Spinal cord (tissue), 9 donors: ENCODE measurements at regions not wholly inside any gene's neighbourhood (a gene's known extent, or its start where the extent isn't known, plus 50 kb on each side); places are given as distances from the start of the nearest gene placed in this dataset.

Experiments used
- DNase-seq, 6 donors: peaks; one replicate each; pipeline versions ENCODE4 v3.0.0 to v3.0.0-alpha.2; 2013 to 2015; ENCODE audit warnings: low spot score in 6 of 6, low read depth in 4 of 6
- H3K27ac ChIP-seq: one replicate; pipeline ENCODE4 v1.5.1; 2013; ENCODE audit warnings: low read depth, low read length, control low read depth
- H3K27me3 ChIP-seq: one replicate; pipeline ENCODE4 v1.6.1; 2013; ENCODE audit warnings: low read length; ENCODE audit not compliant: control insufficient read depth, insufficient read depth
- H3K36me3 ChIP-seq: one replicate; pipeline ENCODE4 v1.6.1; 2013; ENCODE audit warnings: low read length; ENCODE audit not compliant: control insufficient read depth, insufficient read depth
- H3K4me1 ChIP-seq: one replicate; pipeline ENCODE4 v1.6.1; 2013; ENCODE audit warnings: low read length; ENCODE audit not compliant: control insufficient read depth, insufficient read depth
- H3K4me3 ChIP-seq: one replicate; pipeline ENCODE4 v1.5.1; 2013; ENCODE audit warnings: low read depth, low read length, control low read depth
- H3K9me3 ChIP-seq: one replicate; pipeline ENCODE4 v1.6.1; 2013; ENCODE audit warnings: low read length; ENCODE audit not compliant: control insufficient read depth, insufficient read depth
- WGBS: methylation state at CpG from one replicate; pipeline ENCODE4 v1.1.5; 2013; ENCODE audit warnings: missing lambda C conversion rate; ENCODE audit not compliant: insufficient coverage; 5-methylcytosine and 5-hydroxymethylcytosine counted together
- donor health status: healthy.

DNA sequence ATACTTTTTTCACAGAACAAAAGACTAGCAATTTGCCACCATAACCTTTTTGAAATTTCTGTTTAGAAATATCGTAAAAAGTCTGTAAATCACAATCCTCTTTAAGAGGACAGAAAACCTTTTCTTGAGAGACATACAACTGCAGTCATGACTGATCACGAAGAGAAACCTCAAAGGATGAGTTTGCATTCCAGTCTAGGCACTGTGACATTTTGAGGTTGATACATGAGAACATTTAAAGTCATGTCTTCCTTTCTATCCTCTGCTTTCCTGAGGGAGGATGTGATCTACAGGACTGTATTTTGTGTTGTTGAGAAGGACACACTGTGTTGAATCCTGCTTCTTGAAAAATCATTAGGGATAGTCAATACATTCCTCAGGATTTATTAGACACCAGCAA, 476.7 kb upstream of the CCDC179 start:
- no peak for DNase-seq
- H3K4me3 ChIP-seq, result no peak overlapping the region
- H3K4me1 ChIP-seq, result no peaks in the 10 kb centered on the region
- H3K36me3 ChIP-seq, result no peaks in the 10 kb centered on the region
- 50% methylated on average over 1 of the region's 2 CpGs for WGBS
- no peaks in the 10 kb centered on the region for H3K9me3 ChIP-seq
- no peaks in the 10 kb centered on the region for H3K27me3 ChIP-seq
- H3K27ac ChIP-seq, result no peak overlapping the region

DNA sequence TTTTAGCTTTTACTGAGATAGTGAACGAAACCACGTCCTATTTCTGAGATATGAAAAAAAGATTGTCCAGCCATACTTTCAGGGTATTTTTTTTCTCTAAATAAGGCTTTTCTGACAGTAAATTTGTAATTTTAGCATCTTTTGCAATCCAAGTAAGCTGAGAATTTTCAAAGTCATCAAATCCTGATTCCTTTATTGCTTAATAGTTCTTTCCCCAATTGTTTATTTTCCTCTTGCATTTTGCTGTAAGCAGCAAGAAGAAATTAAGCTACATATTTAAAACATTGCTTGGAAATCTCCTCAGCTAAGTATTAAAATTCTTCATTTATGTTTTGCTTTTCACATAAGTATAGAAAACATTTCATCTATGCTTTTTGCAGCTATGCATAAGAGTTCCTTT, 493.3 kb upstream of the CCDC179 start:
- H3K9me3 ChIP-seq, result no peaks in the 10 kb centered on the region
- no peak overlapping the region for H3K4me3 ChIP-seq
- H3K27me3 ChIP-seq, result no peaks in the 10 kb centered on the region
- no peaks in the 10 kb centered on the region for H3K36me3 ChIP-seq
- no CpG with 5 or more reads among the region's 2 CpGs for WGBS
- no peak overlapping the region for H3K27ac ChIP-seq
- no peaks in the 10 kb centered on the region for H3K4me1 ChIP-seq
- no peak for DNase-seq

DNA sequence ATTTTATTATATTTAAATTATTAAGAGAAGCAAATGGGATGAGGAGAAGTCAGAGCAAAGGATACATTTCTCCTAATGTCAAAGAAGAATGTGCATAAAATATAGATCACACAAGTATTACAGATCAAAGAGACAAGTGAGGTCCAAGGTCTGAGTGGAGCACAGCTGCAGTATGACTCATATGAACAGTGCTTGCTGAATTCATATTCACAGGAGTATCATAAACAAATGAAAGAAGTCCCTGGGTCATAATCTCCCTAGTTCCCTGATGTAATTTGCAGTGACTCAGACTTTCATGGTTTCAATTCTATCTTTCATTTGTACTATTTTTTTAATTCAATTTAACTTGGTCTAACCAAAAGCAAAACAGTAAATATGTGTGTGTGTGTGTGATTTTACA, 499.0 kb upstream of the CCDC179 start:
- H3K9me3 ChIP-seq, result no peaks in the 10 kb centered on the region
- no peaks in the 10 kb centered on the region for H3K27me3 ChIP-seq
- H3K4me1 ChIP-seq, result no peaks in the 10 kb centered on the region
- no peak overlapping the region for H3K27ac ChIP-seq
- H3K4me3 ChIP-seq, result no peak overlapping the region
- DNase-seq, result peak in 2 of 6 donors; percentile 2 to 21
- no peaks in the 10 kb centered on the region for H3K36me3 ChIP-seq

DNA sequence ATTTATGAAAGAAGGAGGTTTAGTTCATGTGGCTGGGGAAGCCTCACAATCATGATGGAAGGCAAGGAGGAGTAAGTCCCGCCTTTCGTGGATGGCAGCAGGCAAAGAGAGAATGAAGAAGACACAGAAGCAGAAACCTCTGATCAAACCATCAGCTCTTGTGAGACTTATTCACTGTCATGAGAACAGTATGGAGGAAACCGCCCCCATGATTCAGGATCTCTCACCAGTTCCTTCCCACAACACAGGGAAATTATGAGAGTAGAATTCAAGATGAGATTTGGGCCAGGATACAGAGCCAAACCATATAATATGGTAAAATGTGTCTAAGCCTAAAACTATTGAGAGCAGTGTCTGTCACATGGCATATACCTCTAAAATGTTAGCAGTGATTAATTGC, 503.8 kb upstream of the CCDC179 start:
- Histone ChIP-seq H3K4me1 (no peaks in the 10 kb centered on the region), H3K27ac (no peak overlapping the region), H3K36me3 (no peaks in the 10 kb centered on the region), H3K4me3 (no peak overlapping the region), H3K9me3 (no peaks in the 10 kb centered on the region), H3K27me3 (no peaks in the 10 kb centered on the region)
- WGBS, result no CpG with 5 or more reads among the region's 3 CpGs
- no peak for DNase-seq

DNA sequence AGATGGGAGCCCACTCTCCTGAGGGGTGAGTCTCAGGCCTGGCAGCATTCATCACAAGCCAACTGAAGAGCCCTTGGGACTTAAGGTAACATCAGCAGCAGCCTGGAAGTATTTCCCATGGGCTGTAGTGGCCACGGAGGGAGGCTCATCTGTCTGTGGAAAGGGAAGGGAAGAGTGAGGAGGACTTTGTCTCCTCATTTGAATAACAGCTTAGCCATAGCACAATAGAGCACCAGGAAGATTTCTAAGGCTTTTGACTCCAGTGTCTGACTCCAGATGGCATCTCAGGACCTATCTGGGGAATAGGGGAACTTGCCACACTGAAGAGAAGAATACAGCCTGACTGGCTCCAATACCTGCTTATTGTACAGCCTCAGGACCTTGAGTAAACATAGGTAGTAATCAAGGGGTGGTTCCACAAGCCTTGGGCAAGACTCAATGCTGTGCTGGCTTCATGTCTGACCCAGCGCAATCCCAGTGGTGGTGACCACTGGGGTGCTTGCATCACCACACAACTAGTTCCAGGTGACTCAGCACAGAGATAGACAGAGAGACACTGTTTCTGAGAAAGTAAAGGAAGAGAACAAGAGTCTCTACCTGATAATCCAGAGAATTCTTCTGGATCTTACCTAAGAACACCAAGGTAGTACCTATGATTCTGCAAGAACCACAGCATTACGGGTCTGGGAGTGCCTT, 510.5 kb upstream of the CCDC179 start:
- no peaks in the 10 kb centered on the region for H3K36me3 ChIP-seq
- H3K27me3 ChIP-seq, result no peaks in the 10 kb centered on the region
- H3K4me1 ChIP-seq, result no peaks in the 10 kb centered on the region
- H3K27ac ChIP-seq, result no peak overlapping the region
- H3K9me3 ChIP-seq, result peaks cover 5% of the 10 kb centered on the region
- WGBS, result 80% methylated on average over 1 of the region's 3 CpGs
- H3K4me3 ChIP-seq, result no peak overlapping the region
- no peak for DNase-seq

DNA sequence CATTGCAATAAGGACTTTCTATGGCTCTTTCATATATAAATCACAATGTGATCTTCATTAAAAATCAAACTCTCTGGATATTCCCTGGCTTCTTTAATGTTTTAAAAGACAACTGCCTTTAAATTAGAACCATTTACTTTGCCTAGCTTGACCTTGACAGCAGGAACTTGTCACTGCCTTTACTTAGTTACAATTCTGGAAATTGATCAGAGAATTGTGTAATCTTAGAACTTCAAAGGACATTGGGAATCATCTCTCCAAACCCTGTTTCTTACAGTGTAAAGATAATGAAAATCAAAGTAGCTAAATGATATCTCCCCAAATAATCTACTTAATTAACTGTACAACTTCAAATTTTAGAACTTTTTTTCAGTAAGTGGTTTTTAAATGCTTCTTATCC, 517.6 kb upstream of the CCDC179 start:
- no peaks in the 10 kb centered on the region for H3K27me3 ChIP-seq
- DNase-seq, result no peak
- H3K27ac ChIP-seq, result no peak overlapping the region
- H3K4me3 ChIP-seq, result no peak overlapping the region
- H3K4me1 ChIP-seq, result no peaks in the 10 kb centered on the region
- H3K9me3 ChIP-seq, result no peaks in the 10 kb centered on the region
- H3K36me3 ChIP-seq, result no peaks in the 10 kb centered on the region

DNA sequence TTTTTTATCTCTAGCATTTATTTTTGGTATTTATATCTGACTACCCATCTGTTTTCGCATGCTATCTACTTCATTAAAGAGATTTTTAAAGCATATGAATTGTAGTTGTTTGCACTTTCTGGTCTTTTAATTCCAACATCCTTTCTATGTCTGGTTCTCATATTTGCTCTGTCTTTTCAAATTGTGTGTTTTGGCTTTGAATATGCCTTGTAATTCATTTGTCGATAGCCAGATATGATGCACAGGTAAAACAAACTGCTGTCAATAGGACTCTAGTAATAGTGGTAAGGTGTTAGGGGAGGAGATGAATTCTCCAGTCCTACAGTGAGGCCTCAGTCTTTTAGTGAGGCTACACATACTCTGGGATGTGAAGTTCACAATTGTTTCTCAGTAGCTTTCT, 530.8 kb upstream of the CCDC179 start:
- H3K4me1 ChIP-seq, result no peaks in the 10 kb centered on the region
- no peaks in the 10 kb centered on the region for H3K36me3 ChIP-seq
- no peaks in the 10 kb centered on the region for H3K27me3 ChIP-seq
- no peak overlapping the region for H3K4me3 ChIP-seq
- DNase-seq, result no peak
- WGBS, result 100% methylated on average over 1 of the region's 2 CpGs
- H3K27ac ChIP-seq, result no peak overlapping the region
- no peaks in the 10 kb centered on the region for H3K9me3 ChIP-seq

DNA sequence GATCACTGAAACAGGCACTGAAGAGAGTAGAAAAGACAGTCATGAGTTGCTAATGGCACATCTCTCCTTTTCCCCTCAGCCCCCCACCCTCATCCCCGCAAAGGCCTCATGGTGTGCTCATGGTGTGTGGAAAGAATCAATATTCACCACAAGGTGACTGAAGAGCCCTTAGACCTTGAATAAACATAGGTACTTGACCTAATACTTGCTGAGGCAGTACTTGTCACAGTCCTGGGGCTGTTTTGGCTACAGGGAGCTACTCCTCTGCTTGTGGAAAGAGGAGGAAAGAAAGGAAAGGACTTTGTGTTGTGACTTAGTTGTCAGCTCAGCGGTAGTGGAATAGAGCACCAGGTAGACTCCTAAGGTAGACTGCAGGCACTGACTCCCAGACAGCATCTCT, 537.8 kb upstream of the CCDC179 start:
- Histone ChIP-seq H3K27ac (no peak overlapping the region), H3K36me3 (no peaks in the 10 kb centered on the region), H3K4me3 (no peak overlapping the region), H3K4me1 (no peaks in the 10 kb centered on the region), H3K9me3 (no peaks in the 10 kb centered on the region), H3K27me3 (no peaks in the 10 kb centered on the region)
- 88% methylated on average over 1 of the region's 2 CpGs for WGBS
- DNase-seq, result no peak

DNA sequence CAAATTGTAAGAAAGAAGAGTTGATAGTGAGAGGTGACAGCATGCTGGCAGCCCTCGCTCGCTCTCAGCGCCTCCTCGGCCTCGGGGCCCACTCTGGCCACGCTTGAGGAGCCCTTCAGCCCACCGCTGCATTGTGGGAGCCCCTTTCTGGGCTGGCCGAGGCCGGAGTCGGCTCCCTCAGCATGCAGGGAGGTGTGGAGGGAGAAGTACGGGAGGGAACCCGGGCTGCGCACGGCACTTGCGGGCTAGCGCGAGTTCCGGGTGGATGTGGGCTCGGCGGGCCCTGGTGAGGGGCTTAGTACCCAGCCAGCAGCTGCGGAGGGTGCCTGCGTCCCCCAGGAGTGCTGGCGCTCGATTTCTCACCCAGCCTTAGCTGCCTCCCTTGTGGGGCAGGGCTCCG, 539.7 kb upstream of the CCDC179 start:
- H3K27me3 ChIP-seq, result no peaks in the 10 kb centered on the region
- no peaks in the 10 kb centered on the region for H3K4me1 ChIP-seq
- 93% methylated on average over 23 of the region's 25 CpGs for WGBS
- H3K27ac ChIP-seq, result no peak overlapping the region
- no peaks in the 10 kb centered on the region for H3K36me3 ChIP-seq
- no peaks in the 10 kb centered on the region for H3K9me3 ChIP-seq
- DNase-seq, result no peak
- H3K4me3 ChIP-seq, result no peak overlapping the region

DNA sequence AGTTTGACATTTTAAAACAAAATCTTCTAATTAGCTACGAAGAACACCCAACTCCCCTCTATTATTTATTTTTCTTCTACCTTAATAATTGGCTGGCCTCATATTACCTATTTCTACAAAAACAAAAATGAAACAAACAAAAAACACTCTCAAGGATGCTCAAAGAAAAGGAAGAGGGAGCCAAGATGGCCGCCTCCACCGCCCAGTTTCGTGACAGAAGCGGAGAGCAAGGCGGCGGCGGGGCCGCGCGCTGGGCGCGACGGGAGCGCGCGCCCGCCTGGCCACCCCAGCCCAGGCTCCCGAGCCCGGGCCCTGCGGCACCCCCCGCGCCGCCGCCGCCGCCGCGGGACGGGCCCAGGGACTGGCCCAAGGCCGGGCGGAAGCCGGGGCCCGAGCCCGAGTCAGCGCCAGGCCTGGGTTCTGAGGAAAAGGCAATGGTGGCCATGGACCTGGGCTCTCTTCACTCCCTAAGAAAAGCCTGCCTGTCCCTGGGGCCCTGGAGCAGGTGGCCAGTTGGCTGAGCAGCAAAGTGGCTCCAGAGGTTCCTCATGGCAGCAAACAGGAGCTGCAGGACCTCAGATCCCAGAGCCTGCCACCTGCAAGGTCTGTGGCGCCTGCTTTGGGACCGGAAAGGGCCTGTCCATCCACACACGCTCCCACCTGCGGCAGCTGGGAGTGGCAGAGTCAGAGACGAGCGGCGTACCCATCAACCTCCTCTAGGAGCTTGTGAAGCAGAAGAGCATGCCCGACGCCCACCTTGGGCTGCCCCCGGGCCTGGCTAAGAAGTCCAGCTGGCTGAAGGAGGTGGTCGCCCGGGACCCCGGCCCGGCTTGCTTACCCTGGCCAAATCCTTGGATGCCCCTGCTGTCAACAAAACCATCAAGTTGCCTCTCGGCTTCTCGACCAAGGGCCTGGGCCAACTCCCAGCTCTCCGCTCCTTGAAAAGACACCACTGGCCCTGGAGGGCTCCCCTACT, 543.2 kb upstream of the CCDC179 start:
- DNase-seq, result no peak
- WGBS, result 98% methylated on average over 52 of the region's 53 CpGs

More for the DNA sequence above, 543.2 kb upstream of the CCDC179 start:
- no peaks in the 10 kb centered on the region for H3K27me3 ChIP-seq
- H3K27ac ChIP-seq, result no peak overlapping the region
- H3K36me3 ChIP-seq, result no peaks in the 10 kb centered on the region
- H3K4me3 ChIP-seq, result no peak overlapping the region
- no peaks in the 10 kb centered on the region for H3K4me1 ChIP-seq
- H3K9me3 ChIP-seq, result no peaks in the 10 kb centered on the region
